ENCODE measurements at regions not wholly inside any gene's neighbourhood (a gene's known extent, or its start where the extent isn't known, plus 50 kb on each side); places are given as distances from the start of the nearest gene placed in this dataset.
"Not testable (repeated sequence)": the region's sequence is repeated elsewhere in the genome, so short reads cannot be mapped to it uniquely, and the experiment has no call there.

- Histone ChIP-seq H3K9me3 (ENCODE audit: low read length) (no peaks in the 10 kb centered on the region), H2AFZ (ENCODE audit: low read length) (no peak overlapping the region), H3K27ac (ENCODE audit: low read length) (no peak overlapping the region), H3F3A (ENCODE audit: low read length, unreplicated experiment) (no peaks in the 10 kb centered on the region), H4K20me1 (ENCODE audit: low read length) (no peaks in the 10 kb centered on the region), H3K9ac (ENCODE audit: low read length) (no peak overlapping the region), H3K9me2 (replicated peaks; ENCODE audit: low read length) (no peaks in the 10 kb centered on the region), H3K4me3 (ENCODE audit: low read length) (no peak overlapping the region), H3K79me2 (ENCODE audit: low read length) (no peaks in the 10 kb centered on the region), H3K36me3 (ENCODE audit: low read depth, low read length) (no peaks in the 10 kb centered on the region), H3K4me2 (ENCODE audit: low read length) (no peak overlapping the region), H3K27me3 (ENCODE audit: low read length) (no peaks in the 10 kb centered on the region), H3K4me1 (ENCODE audit: insufficient read depth, low read length) (peaks cover 3% of the 10 kb centered on the region)
- DNase-seq (no peak), ATAC-seq (no peak)
- ChIA-PET POLR2A (ENCODE audit: unreplicated experiment) (no interaction called here), CTCF (no interaction called here)
- intact Hi-C loops (cut with micrococcal nuclease): no loop called here
- no peak for TF ChIP-seq EZH2phosphoT487 (IDR thresholded peaks at IDR 0.05; ENCODE audit: borderline replicate concordance, low read length)
- no peak for TF ChIP-seq EZH2 (IDR thresholded peaks at IDR 0.05; ENCODE audit: low read length, unreplicated experiment)
- TF ChIP-seq CTCF (conservative IDR thresholded peaks at IDR 0.05; ENCODE audit: low read depth, low read length): no peak
- no TSS peak for BruUV-seq (replicated peaks)
Observed at GRCh38 chr10:25107756-25108155, 67.0 kb upstream of the GPR158 start.

- H3K9me2 ChIP-seq (replicated peaks; ENCODE audit: low read length); BruUV-seq (replicated peaks); DNase-seq; H3K4me2 ChIP-seq (ENCODE audit: low read length); H3K27me3 ChIP-seq (ENCODE audit: low read length); H3K79me2 ChIP-seq (ENCODE audit: low read length); H3K9ac ChIP-seq (ENCODE audit: low read length); H3K27ac ChIP-seq (ENCODE audit: low read length); H3K36me3 ChIP-seq (ENCODE audit: low read depth, low read length); H2AFZ ChIP-seq (ENCODE audit: low read length); POLR2A ChIA-PET (ENCODE audit: unreplicated experiment); H4K20me1 ChIP-seq (ENCODE audit: low read length); H3K9me3 ChIP-seq (ENCODE audit: low read length); ATAC-seq; H3K4me3 ChIP-seq (ENCODE audit: low read length); H3F3A ChIP-seq (ENCODE audit: low read length, unreplicated experiment): not testable (repeated sequence)
- CTCF ChIA-PET: interaction anchor here (0.7 kb wide), 1 partner anchor 14 kb away, joined by 5 read pairs; no protein-coding TSS in a partner anchor
- peaks cover 17% of the 10 kb centered on the region for H3K4me1 ChIP-seq (ENCODE audit: insufficient read depth, low read length)
- intact Hi-C loops (cut with micrococcal nuclease): loop anchor here (5.0 kb wide), 1 partner anchor 1447 kb away; no protein-coding TSS in a partner anchor
Observed at GRCh38 chr10:25109896-25110295, 64.9 kb upstream of the GPR158 start.

GRCh38 chr10:25112016-25112415, 62.8 kb upstream of the GPR158 start:
- no TSS peak for BruUV-seq (replicated peaks)
- Histone ChIP-seq H4K20me1 (ENCODE audit: low read length) (no peaks in the 10 kb centered on the region), H3K27me3 (ENCODE audit: low read length) (no peaks in the 10 kb centered on the region), H3K9me3 (ENCODE audit: low read length) (no peaks in the 10 kb centered on the region), H2AFZ (ENCODE audit: low read length) (no peak overlapping the region), H3F3A (ENCODE audit: low read length, unreplicated experiment) (no peaks in the 10 kb centered on the region), H3K9ac (ENCODE audit: low read length) (no peak overlapping the region), H3K4me3 (ENCODE audit: low read length) (no peak overlapping the region), H3K36me3 (ENCODE audit: low read depth, low read length) (no peaks in the 10 kb centered on the region), H3K79me2 (ENCODE audit: low read length) (no peaks in the 10 kb centered on the region), H3K4me2 (ENCODE audit: low read length) (no peak overlapping the region), H3K9me2 (replicated peaks; ENCODE audit: low read length) (no peaks in the 10 kb centered on the region), H3K4me1 (ENCODE audit: insufficient read depth, low read length) (peaks cover 17% of the 10 kb centered on the region), H3K27ac (ENCODE audit: low read length) (no peak overlapping the region)
- DNase-seq (no peak), ATAC-seq (no peak)
- POLR2A ChIA-PET (ENCODE audit: unreplicated experiment): no interaction called here
- CTCF ChIA-PET: no interaction called here
- TF ChIP-seq CTCF (conservative IDR thresholded peaks at IDR 0.05; ENCODE audit: low read depth, low read length): no peak
- no peak for TF ChIP-seq EZH2 (IDR thresholded peaks at IDR 0.05; ENCODE audit: low read length, unreplicated experiment)
- intact Hi-C loops (cut with micrococcal nuclease): loop anchor here (2.0 to 5.0 kb wide), 2 partner anchors 601 to 1445 kb away; no protein-coding TSS in a partner anchor
